GM13977 (cell line): ENCODE measurements at regions not wholly inside any gene's neighbourhood (a gene's known extent, or its start where the extent isn't known, plus 50 kb on each side); places are given as distances from the start of the nearest gene placed in this dataset.
"Not testable (repeated sequence)": the region's sequence is repeated elsewhere in the genome, so short reads cannot be mapped to it uniquely, and the experiment has no call there.

Experiments
- DNase-seq: peaks from one replicate; pipeline ENCODE4 v3.0.0; 2012; ENCODE audit warnings: low spot score
- in situ Hi-C: fragments of 300-500 bp; cut with MboI; formaldehyde crosslinking; loops from one replicate; pipeline ENCODE4 v1.12.0; 2022; ENCODE audit warnings: low sequenced_read_pairs, low pct_unique_long_range_greater_than_20kb, mixed read lengths, inconsistent platforms; ENCODE audit not compliant: unreplicated experiment
- TF ChIP-seq, protein P1 (sequence below): IDR thresholded peaks from 2 replicates; pipeline ENCODE4 v1.5.1; 2012; ENCODE audit warnings: mild to moderate bottlenecking, control low read depth; ENCODE audit not compliant: insufficient read depth; ENCODE audit errors: extremely low read depth, missing control alignments

GRCh38 chr7:80028717-80029116 lies 105.9 kb upstream of the GNAI1 start:
- DNase-seq: no peak
- TF ChIP-seq, protein P1, sequence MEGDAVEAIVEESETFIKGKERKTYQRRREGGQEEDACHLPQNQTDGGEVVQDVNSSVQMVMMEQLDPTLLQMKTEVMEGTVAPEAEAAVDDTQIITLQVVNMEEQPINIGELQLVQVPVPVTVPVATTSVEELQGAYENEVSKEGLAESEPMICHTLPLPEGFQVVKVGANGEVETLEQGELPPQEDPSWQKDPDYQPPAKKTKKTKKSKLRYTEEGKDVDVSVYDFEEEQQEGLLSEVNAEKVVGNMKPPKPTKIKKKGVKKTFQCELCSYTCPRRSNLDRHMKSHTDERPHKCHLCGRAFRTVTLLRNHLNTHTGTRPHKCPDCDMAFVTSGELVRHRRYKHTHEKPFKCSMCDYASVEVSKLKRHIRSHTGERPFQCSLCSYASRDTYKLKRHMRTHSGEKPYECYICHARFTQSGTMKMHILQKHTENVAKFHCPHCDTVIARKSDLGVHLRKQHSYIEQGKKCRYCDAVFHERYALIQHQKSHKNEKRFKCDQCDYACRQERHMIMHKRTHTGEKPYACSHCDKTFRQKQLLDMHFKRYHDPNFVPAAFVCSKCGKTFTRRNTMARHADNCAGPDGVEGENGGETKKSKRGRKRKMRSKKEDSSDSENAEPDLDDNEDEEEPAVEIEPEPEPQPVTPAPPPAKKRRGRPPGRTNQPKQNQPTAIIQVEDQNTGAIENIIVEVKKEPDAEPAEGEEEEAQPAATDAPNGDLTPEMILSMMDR: no peak
- in situ Hi-C loops: no loop called here

GRCh38 chr7:80027611-80028173 lies 106.9 kb upstream of the GNAI1 start:
- DNase-seq: no peak
- in situ Hi-C loops: no loop called here
- TF ChIP-seq, protein P1: no peak

DNA sequence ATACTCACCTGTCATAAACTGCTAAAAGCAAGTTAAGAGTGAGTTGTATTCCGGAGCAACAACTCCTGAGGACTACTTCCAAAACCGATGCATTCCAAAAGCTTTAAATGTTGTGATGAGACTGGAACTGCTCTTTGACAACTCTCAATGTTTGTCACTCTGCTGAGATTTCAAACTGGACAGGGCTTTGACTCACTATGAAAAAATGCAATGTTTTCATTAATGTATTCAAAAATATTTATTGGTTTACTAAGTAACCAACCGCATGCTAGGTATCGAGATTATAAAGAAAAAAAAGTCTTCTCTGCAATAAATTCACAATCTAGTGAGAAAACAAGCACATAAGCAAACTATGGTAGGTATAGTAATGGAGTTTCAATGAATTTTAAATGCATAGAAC lies 107.9 kb upstream of the GNAI1 start:
- no peak for DNase-seq
- TF ChIP-seq, protein P1: no peak

DNA sequence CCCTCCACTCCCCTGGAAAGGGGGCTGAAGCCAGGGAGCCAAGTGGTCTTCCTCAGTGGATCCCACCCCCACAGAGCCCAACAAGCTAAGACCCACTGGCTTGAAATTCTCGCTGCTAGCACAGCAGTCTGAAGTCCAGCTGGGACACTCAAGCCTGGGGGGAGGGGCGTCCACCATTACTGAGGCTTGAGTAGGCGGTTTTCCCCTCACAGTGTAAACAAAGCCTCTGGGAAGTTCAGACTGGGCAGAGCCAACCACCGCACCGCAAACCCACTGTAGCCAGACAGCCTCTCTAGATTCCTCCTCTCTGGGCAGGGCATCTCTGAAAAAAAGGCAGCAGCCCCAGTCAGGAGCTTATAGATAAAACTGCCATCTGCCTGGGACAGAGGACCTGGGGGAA lies 114.4 kb upstream of the GNAI1 start:
- in situ Hi-C loops, DNase-seq: not testable (repeated sequence)

More for the DNA sequence above, 107.9 kb upstream of the GNAI1 start:
- in situ Hi-C loops: no loop called here

DNA sequence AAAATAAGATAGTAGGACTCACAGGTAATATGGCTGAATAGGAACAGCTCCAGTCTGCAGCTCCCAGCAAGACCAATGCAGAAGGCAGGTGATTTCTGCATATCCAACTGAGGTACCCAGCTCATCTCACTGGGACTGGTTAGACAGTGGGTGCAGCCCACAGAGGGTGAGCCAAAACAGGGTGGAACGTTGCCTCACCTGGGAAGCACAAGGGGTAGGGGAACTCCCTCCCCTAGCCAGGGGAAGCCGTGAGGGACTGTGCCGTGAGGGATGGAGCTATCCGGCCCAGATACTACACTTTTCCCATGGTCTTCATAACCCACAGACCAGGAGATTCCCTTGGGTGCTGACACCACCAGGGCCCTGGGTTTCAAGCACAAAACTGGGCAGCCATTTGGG lies 114.8 kb upstream of the GNAI1 start:
- DNase-seq, in situ Hi-C loops: not testable (repeated sequence)

DNA sequence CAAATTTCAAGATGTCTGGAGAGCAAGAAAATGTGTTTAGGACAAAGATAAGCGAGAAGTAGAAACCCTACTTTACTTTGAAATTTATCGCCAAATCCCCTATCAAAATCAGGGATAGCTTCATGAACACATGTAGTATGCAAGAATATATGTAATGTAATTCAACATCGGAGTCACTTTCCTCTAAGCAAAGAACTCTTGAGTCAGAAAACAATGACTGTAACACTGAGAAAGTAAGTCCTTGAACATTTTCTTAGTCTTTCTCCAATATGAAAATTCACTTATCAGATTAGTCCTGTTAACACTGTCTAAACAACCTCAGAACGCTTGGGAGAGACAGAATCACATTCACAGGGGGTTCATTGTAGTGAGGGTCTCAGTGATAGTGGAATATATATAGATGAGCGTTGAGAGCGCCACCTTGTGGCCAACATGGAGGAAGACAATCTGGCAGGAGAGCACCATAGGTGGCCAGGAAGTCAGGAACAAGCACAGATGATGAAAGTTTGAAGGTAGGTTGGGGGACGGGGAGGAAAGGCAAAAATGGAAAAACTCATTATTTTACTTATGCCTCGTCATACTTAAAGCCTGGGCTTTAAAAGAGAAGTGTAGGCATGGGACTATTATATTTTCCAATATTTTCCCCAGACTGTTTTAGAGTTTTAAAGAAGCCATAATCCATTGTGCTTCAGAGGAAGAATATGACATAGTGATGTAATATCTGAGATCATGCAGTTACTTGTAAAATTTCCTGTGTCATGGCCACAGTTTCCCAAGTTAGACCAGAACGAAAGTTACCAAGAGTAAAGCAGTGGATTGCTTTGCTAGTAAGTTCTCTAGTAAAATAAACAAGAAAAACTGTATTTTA lies 115.5 kb upstream of the GNAI1 start:
- TF ChIP-seq, protein P1: peak; percentile 89
- in situ Hi-C loops: no loop called here
- DNase-seq: peak; percentile 59

GRCh38 chr7:80017101-80017698 lies 117.4 kb upstream of the GNAI1 start:
- TF ChIP-seq, protein P1: no peak
- in situ Hi-C loops: no loop called here
- no peak for DNase-seq
